Coronary artery (tissue), 2 donors: ENCODE measurements at regions not wholly inside any gene's neighbourhood (a gene's known extent, or its start where the extent isn't known, plus 50 kb on each side); places are given as distances from the start of the nearest gene placed in this dataset.

Source experiments
- DNase-seq: peaks from one replicate; pipeline ENCODE4 v3.0.0-alpha.2; 2017; ENCODE audit warnings: low spot score
- H3K27ac ChIP-seq, 2 donors: fragments of 200-600 bp; sonication (generic); one replicate each; pipeline ENCODE4 v1.5.1; 2016 to 2019
- H3K4me3 ChIP-seq: fragments of 200-600 bp; sonication (generic); 2 replicates; pipeline ENCODE4 v1.5.1; 2016; ENCODE audit warnings: mild to moderate bottlenecking, moderate library complexity
- TF ChIP-seq, protein P1 (sequence below): fragments of 200-600 bp; sonication (generic); IDR thresholded peaks from one replicate; pipeline ENCODE4 v1.5.1; 2019; ENCODE audit warnings: antibody characterized with exemption

DNA sequence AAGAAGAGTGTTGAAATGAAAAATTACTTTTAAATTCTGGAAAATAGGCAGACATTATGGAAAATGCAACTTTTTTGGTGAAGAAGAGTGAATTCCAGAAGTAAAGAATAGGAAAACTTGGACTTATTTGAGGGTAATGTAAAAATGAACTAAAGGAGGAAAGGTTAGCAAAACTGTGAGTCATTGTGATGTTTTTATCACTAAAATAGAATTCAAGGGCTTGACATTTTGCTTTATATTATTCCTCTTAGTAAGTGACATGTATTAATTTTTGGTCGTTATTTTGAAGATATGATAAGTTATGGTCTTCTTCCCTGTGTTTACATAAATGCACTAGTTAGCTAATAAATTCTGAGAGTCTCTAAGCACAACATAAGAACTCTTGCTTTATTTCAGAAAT is 390.9 kb downstream of the FAT4 start:
- TF ChIP-seq, protein P1, sequence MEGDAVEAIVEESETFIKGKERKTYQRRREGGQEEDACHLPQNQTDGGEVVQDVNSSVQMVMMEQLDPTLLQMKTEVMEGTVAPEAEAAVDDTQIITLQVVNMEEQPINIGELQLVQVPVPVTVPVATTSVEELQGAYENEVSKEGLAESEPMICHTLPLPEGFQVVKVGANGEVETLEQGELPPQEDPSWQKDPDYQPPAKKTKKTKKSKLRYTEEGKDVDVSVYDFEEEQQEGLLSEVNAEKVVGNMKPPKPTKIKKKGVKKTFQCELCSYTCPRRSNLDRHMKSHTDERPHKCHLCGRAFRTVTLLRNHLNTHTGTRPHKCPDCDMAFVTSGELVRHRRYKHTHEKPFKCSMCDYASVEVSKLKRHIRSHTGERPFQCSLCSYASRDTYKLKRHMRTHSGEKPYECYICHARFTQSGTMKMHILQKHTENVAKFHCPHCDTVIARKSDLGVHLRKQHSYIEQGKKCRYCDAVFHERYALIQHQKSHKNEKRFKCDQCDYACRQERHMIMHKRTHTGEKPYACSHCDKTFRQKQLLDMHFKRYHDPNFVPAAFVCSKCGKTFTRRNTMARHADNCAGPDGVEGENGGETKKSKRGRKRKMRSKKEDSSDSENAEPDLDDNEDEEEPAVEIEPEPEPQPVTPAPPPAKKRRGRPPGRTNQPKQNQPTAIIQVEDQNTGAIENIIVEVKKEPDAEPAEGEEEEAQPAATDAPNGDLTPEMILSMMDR, result no peak
- DNase-seq, result no peak
- no peak overlapping the region for H3K27ac ChIP-seq
- H3K4me3 ChIP-seq, result no peak overlapping the region

DNA sequence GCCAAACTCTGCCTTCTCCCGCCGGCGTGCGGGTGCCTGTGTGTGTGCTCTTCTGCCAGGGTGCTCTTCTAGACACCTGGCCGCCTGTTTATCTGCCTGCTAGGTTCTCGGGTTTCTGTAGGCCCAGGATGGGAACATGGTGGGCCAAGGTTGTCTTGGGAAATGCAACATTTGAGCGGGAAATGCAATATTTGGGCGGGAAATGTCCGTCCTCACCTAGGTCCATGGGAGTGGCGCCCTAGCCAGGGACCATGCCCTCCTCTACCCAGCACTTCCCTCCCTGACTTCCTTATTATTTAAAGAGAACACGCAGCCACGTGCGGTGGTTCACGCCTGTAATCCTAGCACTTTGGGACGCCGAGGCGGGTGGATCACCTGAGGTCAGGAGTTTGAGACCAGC is 392.6 kb downstream of the FAT4 start:
- H3K27ac ChIP-seq, result no peak overlapping the region
- H3K4me3 ChIP-seq, result no peak overlapping the region
- TF ChIP-seq, protein P1, result no peak
- no peak for DNase-seq

DNA sequence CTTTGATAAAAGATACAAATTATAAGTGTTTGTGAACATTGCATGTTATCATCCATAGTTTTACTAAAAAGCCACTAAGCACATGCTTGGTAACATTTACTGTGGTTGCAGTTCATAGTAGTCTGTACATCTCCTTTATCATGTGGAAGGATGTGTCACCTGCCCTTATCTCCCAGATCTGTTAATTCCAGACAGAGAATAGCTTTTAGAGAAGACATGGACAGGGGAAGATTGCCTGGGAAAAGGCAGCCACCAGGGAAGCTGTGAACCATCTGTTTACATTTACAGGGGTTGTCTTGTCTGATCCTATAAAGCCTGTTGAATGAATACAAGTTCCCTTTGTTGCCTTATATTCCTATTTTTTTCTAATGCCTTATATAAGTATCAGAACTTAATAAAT is 396.0 kb downstream of the FAT4 start:
- no peak overlapping the region for H3K4me3 ChIP-seq
- no peak overlapping the region for H3K27ac ChIP-seq
- DNase-seq, result no peak
- TF ChIP-seq, protein P1, result no peak

DNA sequence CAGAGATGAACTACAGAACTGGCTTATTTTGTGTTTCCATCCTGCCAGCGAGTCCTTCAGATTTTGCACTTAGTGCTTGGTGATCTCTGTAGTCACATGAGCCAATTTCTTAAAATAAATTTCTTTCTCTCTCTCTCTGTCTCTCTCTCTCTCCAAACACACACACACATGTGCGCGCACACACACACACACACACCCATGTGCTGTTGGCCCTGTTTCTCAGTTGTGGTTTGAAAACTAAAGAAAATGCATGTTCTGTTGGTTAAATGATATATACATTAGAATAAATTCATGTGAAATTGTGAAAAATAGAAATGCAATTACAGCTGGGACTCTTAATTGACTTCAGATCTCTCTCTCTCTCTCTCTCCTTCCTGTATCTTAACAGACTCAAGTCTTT is 399.3 kb downstream of the FAT4 start:
- TF ChIP-seq, protein P1, result no peak
- no peak overlapping the region for H3K4me3 ChIP-seq
- no peak overlapping the region for H3K27ac ChIP-seq
- no peak for DNase-seq

DNA sequence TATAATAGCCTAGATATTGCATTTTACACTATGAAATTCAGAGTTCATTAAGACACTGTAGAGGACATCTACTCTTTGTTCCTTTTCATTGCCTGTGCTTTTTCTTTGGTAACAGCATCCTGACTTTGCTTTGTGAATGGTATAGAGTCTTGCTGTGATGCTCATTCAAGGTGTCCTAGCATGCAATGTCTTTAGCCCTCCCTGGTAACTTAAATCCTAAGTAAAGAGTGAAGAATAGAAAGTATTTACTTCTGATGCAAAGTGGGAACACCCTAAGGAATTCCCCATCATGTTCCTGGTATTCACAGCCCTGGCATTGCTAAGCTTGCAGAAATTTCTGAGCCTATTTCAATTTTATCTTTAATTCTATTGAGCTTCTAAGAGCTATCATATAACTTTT is 400.1 kb downstream of the FAT4 start:
- no peak for DNase-seq

DNA sequence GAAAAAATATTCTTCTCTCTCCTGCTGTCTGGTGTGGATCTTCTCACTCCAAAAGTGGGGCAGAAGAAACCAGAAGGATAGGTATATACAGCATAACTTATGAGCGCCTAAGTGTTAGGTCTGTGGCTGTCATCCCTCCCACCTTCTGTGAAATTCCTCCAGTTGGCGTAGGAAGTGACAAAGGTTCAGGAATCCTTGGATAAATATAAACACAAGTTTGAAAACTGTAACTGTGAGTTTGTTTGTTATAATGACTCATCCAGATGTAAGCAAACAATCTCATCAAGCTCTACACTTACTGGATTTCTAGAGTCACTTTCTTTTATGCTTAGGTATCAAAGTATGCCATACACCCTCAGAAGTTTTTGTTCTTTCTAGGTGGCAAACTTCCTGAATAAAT is 405.2 kb downstream of the FAT4 start:
- TF ChIP-seq, protein P1, result no peak
- Histone ChIP-seq H3K4me3 (no peak overlapping the region), H3K27ac (no peak overlapping the region)
- no peak for DNase-seq

More for the DNA sequence above, 400.1 kb downstream of the FAT4 start:
- no peak overlapping the region for H3K4me3 ChIP-seq
- H3K27ac ChIP-seq, result no peak overlapping the region
- TF ChIP-seq, protein P1, result no peak

DNA sequence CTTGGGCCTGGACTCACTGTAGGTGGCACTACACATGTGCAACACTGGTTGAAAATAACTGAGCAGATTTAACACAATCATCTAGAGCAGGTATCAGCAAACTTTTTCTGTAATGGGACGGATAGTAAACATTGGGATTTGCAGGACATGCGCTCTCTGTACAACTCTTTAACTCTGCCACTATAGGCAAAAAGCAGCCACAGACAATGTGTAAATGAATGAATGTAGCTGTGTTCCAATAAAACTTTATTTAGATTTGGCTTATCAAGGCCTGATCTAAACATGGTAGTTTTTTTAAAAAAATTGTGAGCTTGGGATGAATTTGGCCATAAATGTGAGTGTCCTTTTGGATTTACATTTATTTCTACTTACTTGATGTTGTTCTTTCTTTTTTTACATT is 407.3 kb downstream of the FAT4 start:
- DNase-seq, result no peak
- TF ChIP-seq, protein P1, result no peak
- no peak overlapping the region for H3K4me3 ChIP-seq
- H3K27ac ChIP-seq, result no peak overlapping the region
